ENCODE measurements at regions not wholly inside any gene's neighbourhood (a gene's known extent, or its start where the extent isn't known, plus 50 kb on each side); places are given as distances from the start of the nearest gene placed in this dataset.

- no peak for TF ChIP-seq CTCF (IDR thresholded peaks at IDR 0.05)
- TF ChIP-seq POLR2A (IDR thresholded peaks at IDR 0.05): no peak
These were observed 297.3 kb upstream of the COBL start for GRCh38 chr7:51613911-51614357.

Data from breast epithelium (tissue), 3 donors.